Activated T-cell treated with anti-CD3 and anti-CD28 coated beads, Interleukin-2, amount 50 U/mL, for 4 hours (primary cell): ENCODE measurements at regions not wholly inside any gene's neighbourhood (a gene's known extent, or its start where the extent isn't known, plus 50 kb on each side); places are given as distances from the start of the nearest gene placed in this dataset.

Experiments used
- ATAC-seq, 2 donors: fragments of 200-7000 bp; cut with Tn5 transposase; one replicate each; pipeline ENCODE4 v1.10.0; 2021
- DNase-seq: peaks from one replicate; pipeline ENCODE4 v3.0.0-alpha.2; 2020
- H3K27me3 Mint-ChIP-seq: one replicate; pipeline ENCODE4 v1.8.0; 2021; ENCODE audit warnings: low read depth, mixed read lengths
- H3K36me3 Mint-ChIP-seq: one replicate; pipeline ENCODE4 v1.8.0; 2022; ENCODE audit warnings: mixed read lengths; ENCODE audit not compliant: insufficient read depth
- H3K4me1 Mint-ChIP-seq: one replicate; pipeline ENCODE4 v1.8.0; 2021; ENCODE audit warnings: low read depth, mixed read lengths
- H3K4me3 Mint-ChIP-seq: one replicate; pipeline ENCODE4 v1.8.0; 2021; ENCODE audit warnings: mild to moderate bottlenecking, moderate library complexity, mixed read lengths
- H3K9me3 Mint-ChIP-seq: one replicate; pipeline ENCODE4 v1.8.0; 2021; ENCODE audit warnings: mixed read lengths

- Mint-ChIP-seq H3K4me1 (peaks cover 13% of the 10 kb centered on the region), H3K36me3 (no peaks in the 10 kb centered on the region), H3K9me3 (no peaks in the 10 kb centered on the region), H3K27me3 (peaks cover 3% of the 10 kb centered on the region), H3K4me3 (no peak overlapping the region)
- DNase-seq = no peak
- no peak for ATAC-seq
Measured at GRCh38 chr6:6795393-6795792, 206.9 kb downstream of the LY86 start.

- Mint-ChIP-seq H3K4me3 (no peak overlapping the region), H3K9me3 (no peaks in the 10 kb centered on the region), H3K4me1 (peaks cover 14% of the 10 kb centered on the region), H3K36me3 (no peaks in the 10 kb centered on the region), H3K27me3 (peaks cover 3% of the 10 kb centered on the region)
- no peak for ATAC-seq
- no peak for DNase-seq
Measured at GRCh38 chr6:6796818-6797217, 208.3 kb downstream of the LY86 start.

GRCh38 chr6:6798448-6798860 is 209.9 kb downstream of the LY86 start:
- Mint-ChIP-seq H3K9me3 (no peaks in the 10 kb centered on the region), H3K27me3 (peaks cover 3% of the 10 kb centered on the region), H3K36me3 (no peaks in the 10 kb centered on the region), H3K4me1 (peaks cover 14% of the 10 kb centered on the region), H3K4me3 (no peak overlapping the region)
- peak in 1 of 2 donors; percentile 39 for ATAC-seq
- no peak for DNase-seq

- Mint-ChIP-seq H3K4me1 (peaks cover 9% of the 10 kb centered on the region), H3K4me3 (no peak overlapping the region), H3K9me3 (no peaks in the 10 kb centered on the region), H3K36me3 (no peaks in the 10 kb centered on the region), H3K27me3 (peaks cover 3% of the 10 kb centered on the region)
- DNase-seq = no peak
- ATAC-seq = no peak
Measured at GRCh38 chr6:6801005-6801335, 212.4 kb downstream of the LY86 start.

GRCh38 chr6:6801635-6802218 is 213.2 kb downstream of the LY86 start:
- peaks cover 9% of the 10 kb centered on the region for H3K4me1 Mint-ChIP-seq
- no peaks in the 10 kb centered on the region for H3K36me3 Mint-ChIP-seq
- H3K4me3 Mint-ChIP-seq = no peak overlapping the region
- DNase-seq (no peak), ATAC-seq (no peak)
- H3K9me3 Mint-ChIP-seq = no peaks in the 10 kb centered on the region
- peaks cover 3% of the 10 kb centered on the region for H3K27me3 Mint-ChIP-seq

GRCh38 chr6:6803180-6803977 is 214.9 kb downstream of the LY86 start:
- DNase-seq (no peak), ATAC-seq (peak; percentile 35 to 36)
- peaks cover 8% of the 10 kb centered on the region for H3K4me1 Mint-ChIP-seq
- H3K27me3 Mint-ChIP-seq = peaks cover 3% of the 10 kb centered on the region
- no peaks in the 10 kb centered on the region for H3K9me3 Mint-ChIP-seq
- H3K4me3 Mint-ChIP-seq = no peak overlapping the region
- H3K36me3 Mint-ChIP-seq = no peaks in the 10 kb centered on the region

GRCh38 chr6:6804843-6805615 is 216.5 kb downstream of the LY86 start:
- Mint-ChIP-seq H3K36me3 (no peaks in the 10 kb centered on the region), H3K9me3 (no peaks in the 10 kb centered on the region), H3K4me1 (peaks cover 4% of the 10 kb centered on the region), H3K4me3 (no peak overlapping the region), H3K27me3 (peaks cover 3% of the 10 kb centered on the region)
- no peak for ATAC-seq
- DNase-seq = no peak

GRCh38 chr6:6806844-6807518 is 218.5 kb downstream of the LY86 start:
- ATAC-seq (no peak), DNase-seq (no peak)
- Mint-ChIP-seq H3K4me1 (peaks cover 16% of the 10 kb centered on the region), H3K4me3 (no peak overlapping the region), H3K36me3 (no peaks in the 10 kb centered on the region), H3K9me3 (no peaks in the 10 kb centered on the region), H3K27me3 (peaks cover 3% of the 10 kb centered on the region)

- DNase-seq (no peak), ATAC-seq (no peak)
- H3K27me3 Mint-ChIP-seq = peaks cover 3% of the 10 kb centered on the region
- no peak overlapping the region for H3K4me3 Mint-ChIP-seq
- no peaks in the 10 kb centered on the region for H3K36me3 Mint-ChIP-seq
- no peaks in the 10 kb centered on the region for H3K9me3 Mint-ChIP-seq
- peaks cover 21% of the 10 kb centered on the region for H3K4me1 Mint-ChIP-seq
Measured at GRCh38 chr6:6808343-6808742, 219.8 kb downstream of the LY86 start.

- no peaks in the 10 kb centered on the region for H3K36me3 Mint-ChIP-seq
- DNase-seq (no peak), ATAC-seq (no peak)
- H3K4me3 Mint-ChIP-seq = no peak overlapping the region
- H3K9me3 Mint-ChIP-seq = no peaks in the 10 kb centered on the region
- peaks cover 3% of the 10 kb centered on the region for H3K27me3 Mint-ChIP-seq
- peaks cover 21% of the 10 kb centered on the region for H3K4me1 Mint-ChIP-seq
Measured at GRCh38 chr6:6808915-6809314, 220.4 kb downstream of the LY86 start.

GRCh38 chr6:6810727-6811126 is 222.2 kb downstream of the LY86 start:
- Mint-ChIP-seq H3K27me3 (peaks cover 3% of the 10 kb centered on the region), H3K4me1 (peaks cover 21% of the 10 kb centered on the region), H3K4me3 (peak overlapping the region; percentile 81), H3K36me3 (no peaks in the 10 kb centered on the region), H3K9me3 (no peaks in the 10 kb centered on the region)
- ATAC-seq (peak; percentile 58 to 75), DNase-seq (no peak)

- H3K4me1 Mint-ChIP-seq = peaks cover 21% of the 10 kb centered on the region
Measured at GRCh38 chr6:6811128-6812009, 222.8 kb downstream of the LY86 start.

GRCh38 chr6:6812427-6812826 is 223.9 kb downstream of the LY86 start:
- no peak for ATAC-seq
- no peak for DNase-seq
- no peaks in the 10 kb centered on the region for H3K9me3 Mint-ChIP-seq
- H3K4me3 Mint-ChIP-seq = no peak overlapping the region
- H3K27me3 Mint-ChIP-seq = peaks cover 3% of the 10 kb centered on the region
- H3K4me1 Mint-ChIP-seq = peaks cover 21% of the 10 kb centered on the region
- H3K36me3 Mint-ChIP-seq = no peaks in the 10 kb centered on the region

More at GRCh38 chr6:6811128-6812009, 222.8 kb downstream of the LY86 start:
- peaks cover 3% of the 10 kb centered on the region for H3K27me3 Mint-ChIP-seq
- DNase-seq (no peak), ATAC-seq (peak; percentile 40 to 51)
- no peaks in the 10 kb centered on the region for H3K9me3 Mint-ChIP-seq
- no peaks in the 10 kb centered on the region for H3K36me3 Mint-ChIP-seq
- peak overlapping the region; percentile 81 for H3K4me3 Mint-ChIP-seq
